K562 (cell line): ENCODE measurements at regions not wholly inside any gene's neighbourhood (a gene's known extent, or its start where the extent isn't known, plus 50 kb on each side); places are given as distances from the start of the nearest gene placed in this dataset.

Experiments
- CBX5 ChIP-seq: IDR thresholded peaks from 2 replicates; pipeline ENCODE4 v1.6.1; 2014; ENCODE audit warnings: low read depth, borderline replicate concordance
- CTCF ChIP-seq, 3 experiments: IDR thresholded peaks in 2 of 3; conservative IDR thresholded peaks in 1 of 3; 2 replicates each; pipeline ENCODE4 v1.5.1; 2011 to 2012; ENCODE audit warnings: low read length in 3 of 3, mild to moderate bottlenecking in 3 of 3, control low read depth in 2 of 3, improper control_type of control experiment in 1 of 3, inconsistent platforms in 1 of 3, low read depth in 1 of 3, mixed read lengths in 1 of 3, moderate library complexity in 1 of 3; ENCODE audit not compliant: insufficient read depth in 2 of 3
- ESRRA ChIP-seq: fragments of 450-650 bp; IDR thresholded peaks from 2 replicates; pipeline ENCODE4 v1.6.1; 2014; ENCODE audit warnings: low read depth, mild to moderate bottlenecking, moderate library complexity, borderline replicate concordance
- EZH2 ChIP-seq: IDR thresholded peaks from 2 replicates; pipeline ENCODE4 v1.6.1; 2012; ENCODE audit warnings: low read depth, mild to moderate bottlenecking, inconsistent platforms, low read length, borderline replicate concordance
- FOXK1 ChIP-seq: sonication (generic); formaldehyde crosslinking; IDR thresholded peaks from 2 replicates; pipeline ENCODE4 v1.8.0; 2022; ENCODE audit warnings: missing genetic modification reagents, mild to moderate bottlenecking, borderline replicate concordance
- JUND ChIP-seq, 2 experiments: IDR thresholded peaks; 2 replicates in 1 of 2; 3 replicates in 1 of 2; pipeline ENCODE4 v1.6.1; 2011; ENCODE audit warnings: borderline replicate concordance in 2 of 2, low read depth in 2 of 2, low read length in 2 of 2, improper control_type of control experiment in 1 of 2, missing biosample characterization in 1 of 2, missing genetic modification characterization in 1 of 2, missing genetic modification reagents in 1 of 2
- KLF13 ChIP-seq: fragments of 450-650 bp; IDR thresholded peaks from 2 replicates; pipeline ENCODE4 v1.6.1; 2016; ENCODE audit warnings: missing genetic modification characterization, low read depth, mild to moderate bottlenecking, missing compliant biosample characterization, moderate library complexity, borderline replicate concordance
- NBN ChIP-seq: fragments of 450-650 bp; IDR thresholded peaks from 2 replicates; pipeline ENCODE4 v1.6.1; 2016; ENCODE audit warnings: low read depth, mild to moderate bottlenecking
- NFE2 ChIP-seq: IDR thresholded peaks from 2 replicates; pipeline ENCODE4 v1.6.1; 2014; ENCODE audit warnings: antibody characterized with exemption, low read depth
- NRF1 ChIP-seq, 2 experiments: fragments of 450-650 bp; IDR thresholded peaks in 1 of 2; conservative IDR thresholded peaks in 1 of 2; 2 replicates each; pipeline ENCODE4 v1.6.1; 2014; ENCODE audit warnings: mild to moderate bottlenecking in 2 of 2
- POLR2AphosphoS5 ChIP-seq: IDR thresholded peaks from 2 replicates; pipeline ENCODE4 v1.6.1; 2011; ENCODE audit warnings: mild to moderate bottlenecking, low read depth, low read length, moderate library complexity; ENCODE audit not compliant: control insufficient read depth, insufficient read depth
- RBBP5 ChIP-seq: fragments of 200-600 bp; sonication (generic); IDR thresholded peaks from 2 replicates; pipeline ENCODE4 v1.6.1; 2012; ENCODE audit warnings: borderline replicate concordance, mild to moderate bottlenecking, low read length, control low read depth, inconsistent platforms; ENCODE audit not compliant: insufficient read depth, poor library complexity, severe bottlenecking
- RFX5 ChIP-seq: IDR thresholded peaks from 2 replicates; pipeline ENCODE4 v1.6.1; 2011; ENCODE audit warnings: low read depth, mild to moderate bottlenecking, improper control_type of control experiment, low read length
- ZNF717 ChIP-seq: fragments of 250-450 bp; sonication (Bioruptor Pico); IDR thresholded peaks from 2 replicates; pipeline ENCODE4 v1.5.0; 2021

GRCh38 chr9:88690628-88691027 is 155.7 kb downstream of the NXNL2 start:
- TF ChIP-seq JUND (IDR thresholded peaks at IDR 0.05; ENCODE audit: borderline replicate concordance, low read depth, low read length) (no peak), JUND (tag; IDR thresholded peaks at IDR 0.05; ENCODE audit: borderline replicate concordance, low read depth, low read length) (no peak), KLF13 (tag) (no peak), NBN (no peak), CTCF (IDR thresholded peaks at IDR 0.05 in 2 of 3, conservative IDR thresholded peaks at IDR 0.05 in 1 of 3; ENCODE audit: insufficient read depth in 2 of 3, low read depth in 1 of 3, low read length in 3 of 3) (no peak), EZH2 (no peak), NRF1 (conservative IDR thresholded peaks at IDR 0.05 in 1 of 2, IDR thresholded peaks at IDR 0.05 in 1 of 2) (no peak), RFX5 (no peak), CBX5 (no peak), POLR2AphosphoS5 (no peak), ZNF717 (CRISPR knock-in tag) (no peak), RBBP5 (no peak), ESRRA (no peak), FOXK1 (CRISPR knock-in tag) (no peak), NFE2 (no peak)
